ENCODE measurements at regions not wholly inside any gene's neighbourhood (a gene's known extent, or its start where the extent isn't known, plus 50 kb on each side); places are given as distances from the start of the nearest gene placed in this dataset.
"Not testable (repeated sequence)": the region's sequence is repeated elsewhere in the genome, so short reads cannot be mapped to it uniquely, and the experiment has no call there.

DNA sequence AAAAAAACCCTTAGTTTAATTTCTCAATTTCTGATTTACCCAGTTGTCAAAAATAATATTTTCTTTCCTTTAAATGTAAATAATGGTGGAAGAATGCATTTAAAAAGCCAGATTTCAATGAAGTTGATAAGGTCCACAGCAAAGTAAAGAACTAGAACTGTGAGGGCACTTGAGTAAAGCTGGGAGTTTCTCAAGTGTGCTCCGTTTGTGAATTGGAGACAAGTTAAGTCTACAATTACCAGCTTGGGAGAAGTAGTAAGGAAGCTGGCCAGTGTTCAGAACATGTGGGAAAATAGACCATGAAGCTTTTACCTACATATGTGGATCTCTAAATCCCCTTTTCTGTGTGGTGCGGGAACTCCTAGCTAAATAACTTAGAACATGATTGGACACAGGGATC lies 239.4 kb downstream of the OXSM start:
- Mint-ChIP-seq H3K27ac (no peak overlapping the region), H3K4me1 (ENCODE audit: low read depth) (no peaks in the 10 kb centered on the region), H3K27me3 (no peaks in the 10 kb centered on the region), H3K4me3 (no peak overlapping the region), H3K36me3 (ENCODE audit: low read depth) (no peaks in the 10 kb centered on the region), H3K9me3 (no peaks in the 10 kb centered on the region)

DNA sequence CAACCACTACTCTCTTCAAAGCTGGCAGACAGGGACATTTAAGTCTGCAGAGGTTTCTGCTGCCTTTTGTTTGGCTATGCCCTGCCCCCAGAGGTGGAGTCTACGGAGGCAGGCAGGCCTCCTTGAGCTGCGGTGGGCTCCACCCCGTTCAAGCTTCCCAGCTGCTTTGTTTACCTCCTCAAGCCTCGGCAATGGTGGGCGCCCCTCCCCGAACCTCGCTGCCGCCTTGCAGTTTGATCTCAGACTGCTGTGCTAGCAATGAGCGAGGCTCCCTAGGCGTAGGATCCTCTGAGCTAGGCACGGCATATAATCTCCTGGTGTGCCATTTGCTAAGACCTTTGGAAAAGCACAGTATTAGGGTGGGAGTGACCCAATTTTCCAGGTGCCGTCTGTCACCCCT lies 252.2 kb downstream of the OXSM start:
- not testable (repeated sequence) for H3K27me3 Mint-ChIP-seq; H3K4me1 Mint-ChIP-seq (ENCODE audit: low read depth); H3K27ac Mint-ChIP-seq; H3K4me3 Mint-ChIP-seq; H3K36me3 Mint-ChIP-seq (ENCODE audit: low read depth)
- H3K9me3 Mint-ChIP-seq: peaks cover 13% of the 10 kb centered on the region

DNA sequence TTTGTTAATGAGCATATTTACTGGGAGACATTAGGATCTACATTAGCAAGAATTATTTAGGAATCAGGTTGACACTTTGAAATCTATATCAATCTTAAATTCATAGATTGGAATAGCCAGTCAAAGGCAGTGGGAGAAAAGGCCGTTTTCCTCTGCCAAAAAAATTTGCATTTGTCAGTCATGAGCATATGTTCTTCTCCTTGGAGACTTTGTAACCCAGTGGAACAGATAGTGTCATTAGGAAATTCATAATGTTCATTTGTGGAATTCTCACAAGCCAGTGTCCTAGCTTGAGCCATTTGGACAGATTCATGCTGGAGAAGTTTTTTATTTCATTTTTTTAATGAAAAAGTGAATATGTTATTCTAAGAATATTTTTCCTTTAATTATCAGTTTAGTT lies 260.1 kb downstream of the OXSM start:
- H3K4me1 Mint-ChIP-seq (ENCODE audit: low read depth): no peaks in the 10 kb centered on the region
- H3K9me3 Mint-ChIP-seq: no peaks in the 10 kb centered on the region
- no peaks in the 10 kb centered on the region for H3K27me3 Mint-ChIP-seq
- H3K36me3 Mint-ChIP-seq (ENCODE audit: low read depth): no peaks in the 10 kb centered on the region
- no peak overlapping the region for H3K27ac Mint-ChIP-seq
- no peak overlapping the region for H3K4me3 Mint-ChIP-seq

DNA sequence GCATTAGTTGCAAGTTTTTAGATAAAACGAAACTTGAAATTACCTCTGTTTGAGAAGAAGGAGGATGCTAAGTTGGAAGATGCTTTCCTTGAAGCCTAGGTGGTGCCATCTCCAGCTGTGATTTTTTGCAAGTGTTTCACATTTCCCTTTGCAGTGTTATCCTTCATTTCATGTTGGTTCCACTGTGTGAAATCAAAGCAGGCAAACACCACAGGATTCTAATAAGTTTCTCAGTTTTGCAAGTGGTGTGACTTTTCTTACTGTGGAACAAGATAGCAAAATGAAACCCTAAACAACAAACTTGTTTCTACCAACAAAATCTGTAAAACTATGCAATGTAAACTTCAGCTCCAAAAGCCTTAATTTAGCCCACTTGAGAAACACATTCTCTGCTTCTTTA lies 260.9 kb downstream of the OXSM start:
- no peaks in the 10 kb centered on the region for H3K36me3 Mint-ChIP-seq (ENCODE audit: low read depth)

DNA sequence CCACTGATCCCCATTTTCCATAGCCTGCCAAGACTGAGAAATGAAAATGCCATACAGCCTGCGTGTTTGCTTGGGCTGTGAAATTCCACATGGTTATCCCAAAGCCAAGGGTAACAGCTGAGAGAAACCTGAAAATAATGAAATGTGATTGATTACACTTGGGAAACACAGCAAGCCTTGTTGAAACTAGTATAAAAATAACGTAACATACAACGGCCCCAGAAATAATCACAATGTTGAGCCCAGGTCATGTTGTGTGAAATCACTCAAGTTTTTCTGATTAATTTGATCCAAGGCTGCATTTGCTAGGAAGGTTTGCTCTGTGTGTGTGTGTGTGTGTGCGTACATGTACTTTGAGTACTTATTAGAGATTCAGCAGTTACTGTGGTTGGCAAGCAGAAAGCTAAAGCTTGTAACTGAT lies 269.0 kb downstream of the OXSM start:
- no peaks in the 10 kb centered on the region for H3K27me3 Mint-ChIP-seq

More for the DNA sequence above, 260.9 kb downstream of the OXSM start:
- Mint-ChIP-seq H3K4me3 (no peak overlapping the region), H3K9me3 (peaks cover 3% of the 10 kb centered on the region), H3K4me1 (ENCODE audit: low read depth) (no peaks in the 10 kb centered on the region), H3K27me3 (no peaks in the 10 kb centered on the region), H3K27ac (no peak overlapping the region)

DNA sequence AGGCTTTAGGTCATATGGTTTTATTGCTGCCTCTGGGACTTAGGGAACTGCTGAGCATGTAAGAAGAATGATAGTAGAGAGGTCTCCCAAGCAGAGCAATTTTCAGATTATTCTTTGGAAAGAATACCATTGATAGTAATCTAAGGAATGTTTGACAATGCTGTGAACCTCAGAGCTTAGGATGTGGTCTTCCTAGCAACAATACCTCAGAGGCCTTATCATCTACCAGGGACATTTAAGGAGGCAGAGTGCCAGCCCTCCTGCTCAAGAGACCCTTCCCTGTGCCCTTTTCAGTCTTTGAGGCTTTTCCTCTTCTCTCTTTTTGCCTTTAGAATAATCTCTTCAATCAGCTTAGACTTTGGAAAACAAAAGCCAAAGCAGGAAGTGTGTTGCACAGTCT lies 272.1 kb downstream of the OXSM start:
- no peaks in the 10 kb centered on the region for H3K4me1 Mint-ChIP-seq (ENCODE audit: low read depth)
- H3K27me3 Mint-ChIP-seq: no peaks in the 10 kb centered on the region
- H3K36me3 Mint-ChIP-seq (ENCODE audit: low read depth): no peaks in the 10 kb centered on the region
- peaks cover 10% of the 10 kb centered on the region for H3K9me3 Mint-ChIP-seq
- no peak overlapping the region for H3K27ac Mint-ChIP-seq
- no peak overlapping the region for H3K4me3 Mint-ChIP-seq

More for the DNA sequence above, 269.0 kb downstream of the OXSM start:
- H3K27ac Mint-ChIP-seq: no peak overlapping the region
- H3K36me3 Mint-ChIP-seq (ENCODE audit: low read depth): no peaks in the 10 kb centered on the region
- H3K4me3 Mint-ChIP-seq: no peak overlapping the region
- peaks cover 9% of the 10 kb centered on the region for H3K9me3 Mint-ChIP-seq
- no peaks in the 10 kb centered on the region for H3K4me1 Mint-ChIP-seq (ENCODE audit: low read depth)

DNA sequence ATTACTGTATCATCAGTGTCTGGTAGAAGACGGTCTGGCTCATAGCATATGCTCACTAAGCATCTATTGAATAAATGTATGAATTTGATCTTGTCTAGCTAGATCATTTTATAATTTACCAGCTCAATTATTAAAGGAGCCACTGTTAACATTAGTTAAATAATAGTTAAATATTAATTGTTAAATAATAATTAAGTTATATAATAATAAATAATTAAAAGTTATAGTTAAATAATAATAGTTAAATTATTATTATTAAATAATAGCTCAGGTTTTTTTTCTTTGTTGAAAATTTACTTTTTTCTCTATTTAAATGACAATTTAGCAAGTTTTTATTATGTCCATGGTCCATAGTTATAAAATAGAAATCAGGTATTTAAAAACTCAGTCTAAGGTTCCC lies 274.4 kb downstream of the OXSM start:
- Mint-ChIP-seq H3K4me1 (ENCODE audit: low read depth) (no peaks in the 10 kb centered on the region), H3K9me3 (peaks cover 4% of the 10 kb centered on the region), H3K4me3 (no peak overlapping the region), H3K36me3 (ENCODE audit: low read depth) (no peaks in the 10 kb centered on the region), H3K27me3 (no peaks in the 10 kb centered on the region), H3K27ac (no peak overlapping the region)

DNA sequence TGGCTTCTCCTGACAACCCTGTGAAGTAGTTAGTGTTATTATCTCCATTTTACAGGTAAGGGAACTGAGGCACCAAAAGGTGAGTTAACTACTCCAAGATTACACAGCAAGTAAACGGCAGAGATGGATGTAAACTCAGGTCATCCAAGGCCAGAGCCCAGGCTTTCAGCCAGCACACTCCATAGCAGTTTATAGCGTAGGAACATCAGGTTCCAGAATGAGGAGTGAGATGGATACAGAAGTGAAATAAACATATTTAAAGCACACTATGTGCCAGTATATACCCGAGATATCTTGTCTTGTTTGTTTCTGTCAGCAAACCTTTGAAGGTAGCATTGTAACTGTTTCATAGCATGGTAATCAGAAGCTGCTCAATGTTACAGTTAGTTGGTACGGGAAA lies 279.0 kb downstream of the OXSM start:
- Mint-ChIP-seq H3K27me3 (no peaks in the 10 kb centered on the region), H3K36me3 (ENCODE audit: low read depth) (no peaks in the 10 kb centered on the region), H3K27ac (no peak overlapping the region), H3K4me1 (ENCODE audit: low read depth) (no peaks in the 10 kb centered on the region), H3K9me3 (peaks cover 4% of the 10 kb centered on the region), H3K4me3 (no peak overlapping the region)

DNA sequence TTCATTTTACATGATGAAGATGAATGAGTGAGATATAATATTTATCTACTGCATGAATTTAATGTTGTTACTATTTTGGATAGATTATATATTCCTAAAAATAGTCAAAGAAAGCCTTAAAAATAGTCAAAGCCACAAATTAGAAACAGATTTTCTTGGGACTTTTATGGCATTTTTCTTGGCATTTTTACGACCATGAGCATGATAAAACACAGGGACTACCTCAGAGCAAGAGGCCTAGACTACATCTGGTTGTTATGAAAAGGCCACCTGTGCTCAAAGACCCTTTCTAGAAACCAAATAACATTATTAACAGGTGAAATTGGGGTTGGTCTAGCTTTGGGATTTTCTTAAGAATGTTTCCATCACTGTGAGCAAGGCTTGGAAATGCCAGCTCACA lies 281.0 kb downstream of the OXSM start:
- no peaks in the 10 kb centered on the region for H3K27me3 Mint-ChIP-seq
- no peak overlapping the region for H3K27ac Mint-ChIP-seq
- no peaks in the 10 kb centered on the region for H3K9me3 Mint-ChIP-seq
- H3K36me3 Mint-ChIP-seq (ENCODE audit: low read depth): no peaks in the 10 kb centered on the region
- H3K4me1 Mint-ChIP-seq (ENCODE audit: low read depth): no peaks in the 10 kb centered on the region
- no peak overlapping the region for H3K4me3 Mint-ChIP-seq

DNA sequence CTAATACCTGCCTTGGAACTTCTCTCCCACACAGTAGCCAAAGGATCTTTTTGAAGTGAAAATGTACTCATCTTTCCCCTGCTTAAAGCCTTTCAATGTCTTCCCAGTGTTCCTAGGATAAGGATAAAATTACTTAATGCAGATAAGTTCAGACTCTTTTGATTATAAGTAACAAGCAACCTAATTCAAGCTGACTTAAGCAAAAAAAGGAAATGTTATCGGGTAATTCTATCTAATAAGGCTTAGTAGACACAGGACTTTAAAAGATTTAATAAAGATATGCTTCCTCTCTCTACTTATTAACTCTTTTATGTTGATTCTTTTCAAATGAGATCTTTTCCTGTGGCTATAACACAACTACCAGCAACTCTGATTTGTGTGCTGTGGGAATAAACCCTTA lies 284.2 kb downstream of the OXSM start:
- Mint-ChIP-seq H3K4me1 (ENCODE audit: low read depth) (no peaks in the 10 kb centered on the region), H3K36me3 (ENCODE audit: low read depth) (no peaks in the 10 kb centered on the region), H3K9me3 (no peaks in the 10 kb centered on the region), H3K4me3 (no peak overlapping the region), H3K27me3 (peaks cover 4% of the 10 kb centered on the region), H3K27ac (no peak overlapping the region)

DNA sequence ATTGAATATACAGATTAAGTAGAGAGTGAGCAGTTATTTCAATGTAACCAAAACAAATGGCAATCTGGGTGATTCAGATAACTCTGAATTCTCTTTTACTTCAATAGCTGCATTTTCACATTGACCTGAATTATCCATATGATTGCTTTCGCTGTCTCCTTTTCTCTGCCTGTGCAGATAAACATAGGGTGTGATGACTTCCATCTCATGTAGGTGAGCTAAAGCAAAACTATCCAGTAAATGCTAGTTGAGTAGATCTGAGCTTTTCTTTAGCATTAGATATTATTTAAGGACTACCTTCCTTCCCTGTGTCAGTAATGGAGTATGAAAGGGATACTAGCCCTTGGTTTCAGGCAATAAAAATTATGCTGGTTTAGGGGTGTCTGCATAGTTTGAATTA lies 288.6 kb downstream of the OXSM start:
- no peaks in the 10 kb centered on the region for H3K36me3 Mint-ChIP-seq (ENCODE audit: low read depth)
- H3K4me1 Mint-ChIP-seq (ENCODE audit: low read depth): no peaks in the 10 kb centered on the region
- no peak overlapping the region for H3K4me3 Mint-ChIP-seq
- H3K9me3 Mint-ChIP-seq: no peaks in the 10 kb centered on the region
- H3K27me3 Mint-ChIP-seq: peaks cover 4% of the 10 kb centered on the region
- H3K27ac Mint-ChIP-seq: no peak overlapping the region

DNA sequence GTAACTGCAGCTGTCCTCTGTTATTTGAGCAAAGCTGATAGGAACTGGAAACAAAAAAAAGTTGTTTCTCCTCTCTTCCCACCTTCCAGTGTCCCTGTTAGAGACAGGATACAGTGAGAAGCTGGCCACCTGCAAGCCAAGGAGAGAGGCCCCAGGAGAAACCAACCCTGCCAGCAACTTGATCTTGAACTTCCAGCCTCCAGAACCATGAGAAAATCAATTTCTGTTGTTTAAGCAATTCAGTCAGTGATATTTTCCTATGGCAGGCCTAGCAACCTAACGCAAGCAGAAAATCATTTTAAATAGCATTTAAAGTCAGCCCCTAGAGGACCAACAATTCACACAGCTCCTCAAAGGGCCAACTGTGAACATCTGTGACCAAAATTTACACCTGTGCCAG lies 291.3 kb downstream of the OXSM start:
- H3K4me3 Mint-ChIP-seq: no peak overlapping the region
- H3K27ac Mint-ChIP-seq: no peak overlapping the region
- H3K27me3 Mint-ChIP-seq: peaks cover 2% of the 10 kb centered on the region
- H3K36me3 Mint-ChIP-seq (ENCODE audit: low read depth): no peaks in the 10 kb centered on the region
- no peaks in the 10 kb centered on the region for H3K4me1 Mint-ChIP-seq (ENCODE audit: low read depth)
- H3K9me3 Mint-ChIP-seq: no peaks in the 10 kb centered on the region

DNA sequence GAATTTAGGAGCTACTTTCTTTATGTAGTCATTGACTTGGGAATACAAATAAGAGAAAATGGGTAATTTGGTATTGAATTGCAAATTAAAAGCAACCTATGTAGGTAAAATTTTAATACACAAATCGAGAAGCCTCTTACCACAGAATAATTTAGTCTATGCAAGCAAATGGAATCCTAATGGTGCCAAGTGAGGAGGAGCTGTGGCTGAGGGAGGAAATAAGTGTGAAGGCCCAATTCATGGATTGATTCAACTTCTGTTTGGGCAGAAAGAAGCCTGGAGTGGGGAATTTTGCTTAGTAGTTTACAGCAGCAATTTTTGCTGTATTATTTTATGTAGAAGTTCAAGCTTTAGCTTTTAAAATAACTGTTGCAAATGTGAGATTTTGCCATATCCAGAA lies 291.9 kb downstream of the OXSM start:
- no peak overlapping the region for H3K27ac Mint-ChIP-seq
- H3K4me3 Mint-ChIP-seq: no peak overlapping the region
- no peaks in the 10 kb centered on the region for H3K36me3 Mint-ChIP-seq (ENCODE audit: low read depth)
- no peaks in the 10 kb centered on the region for H3K9me3 Mint-ChIP-seq
- no peaks in the 10 kb centered on the region for H3K27me3 Mint-ChIP-seq
- no peaks in the 10 kb centered on the region for H3K4me1 Mint-ChIP-seq (ENCODE audit: low read depth)

DNA sequence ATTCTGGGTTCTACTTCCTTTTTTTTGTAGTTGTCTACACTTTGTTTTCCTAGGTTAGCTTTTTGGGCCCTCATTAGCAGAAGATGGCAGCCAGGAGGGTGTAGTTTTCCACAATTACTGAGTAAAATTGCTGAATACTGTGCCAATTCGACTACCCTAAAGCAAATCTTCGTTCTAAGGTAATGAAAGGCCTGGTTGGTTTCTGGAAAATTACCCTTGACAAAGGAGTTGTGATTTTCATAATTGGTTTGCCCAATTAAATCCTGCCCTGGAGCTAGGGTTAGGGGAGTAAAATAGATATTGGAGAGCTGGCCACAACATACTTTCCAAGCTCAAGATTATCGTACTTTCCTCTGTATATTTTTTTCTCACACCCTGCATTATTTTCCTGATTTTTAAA lies 293.0 kb downstream of the OXSM start:
- Mint-ChIP-seq H3K27ac (no peak overlapping the region), H3K36me3 (ENCODE audit: low read depth) (peaks cover under 1% of the 10 kb centered on the region), H3K4me1 (ENCODE audit: low read depth) (no peaks in the 10 kb centered on the region)

DNA sequence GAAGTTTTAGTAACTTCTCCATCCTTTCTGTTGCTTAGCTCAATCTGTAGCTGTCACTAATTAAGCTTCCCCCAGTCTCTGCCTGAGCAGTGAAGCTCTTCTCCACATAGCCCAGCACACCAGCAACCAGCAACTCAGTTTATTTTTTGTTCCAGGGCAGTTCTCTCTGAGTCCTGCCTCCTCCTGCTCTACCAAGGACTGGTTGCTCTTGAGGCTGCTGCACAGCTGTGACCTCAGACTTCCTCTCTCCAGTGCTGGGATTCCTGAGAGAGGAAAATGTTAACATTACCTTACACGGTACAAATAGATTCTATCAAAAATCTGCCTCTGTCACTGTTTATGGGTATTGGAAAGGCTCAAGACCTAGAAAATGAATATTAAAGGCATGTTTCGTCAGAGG lies 294.7 kb downstream of the OXSM start:
- peaks cover 12% of the 10 kb centered on the region for H3K9me3 Mint-ChIP-seq
- H3K27me3 Mint-ChIP-seq: no peaks in the 10 kb centered on the region
- no peak overlapping the region for H3K4me3 Mint-ChIP-seq
- H3K27ac Mint-ChIP-seq: no peak overlapping the region
- H3K4me1 Mint-ChIP-seq (ENCODE audit: low read depth): no peaks in the 10 kb centered on the region
- H3K36me3 Mint-ChIP-seq (ENCODE audit: low read depth): peaks cover 6% of the 10 kb centered on the region

More for the DNA sequence above, 293.0 kb downstream of the OXSM start:
- Mint-ChIP-seq H3K4me3 (no peak overlapping the region), H3K9me3 (peaks cover under 1% of the 10 kb centered on the region), H3K27me3 (no peaks in the 10 kb centered on the region)

DNA sequence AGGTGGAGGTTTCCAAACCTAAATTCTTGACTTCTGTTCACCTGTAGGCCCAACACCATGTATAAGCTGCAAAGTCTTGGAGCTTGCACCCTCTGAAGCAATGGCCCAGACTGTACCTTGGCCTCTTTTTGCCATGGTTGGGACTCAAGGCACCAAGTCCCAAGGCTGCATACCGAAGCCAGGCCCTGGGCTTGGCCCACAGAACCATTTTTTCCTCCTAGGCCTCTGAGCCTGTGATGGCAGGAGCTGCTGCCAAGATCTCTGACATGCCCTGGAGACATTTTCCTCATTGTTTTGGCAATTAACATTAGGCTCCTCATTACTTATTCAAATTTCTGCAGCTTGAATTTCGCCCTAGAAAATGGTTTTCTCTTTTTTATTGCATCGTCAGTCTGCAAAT lies 297.9 kb downstream of the OXSM start:
- Mint-ChIP-seq H3K4me1 (ENCODE audit: low read depth) (no peaks in the 10 kb centered on the region), H3K36me3 (ENCODE audit: low read depth) (peaks cover 6% of the 10 kb centered on the region), H3K27me3 (no peaks in the 10 kb centered on the region), H3K4me3 (no peak overlapping the region), H3K9me3 (peaks cover 17% of the 10 kb centered on the region), H3K27ac (no peak overlapping the region)

DNA sequence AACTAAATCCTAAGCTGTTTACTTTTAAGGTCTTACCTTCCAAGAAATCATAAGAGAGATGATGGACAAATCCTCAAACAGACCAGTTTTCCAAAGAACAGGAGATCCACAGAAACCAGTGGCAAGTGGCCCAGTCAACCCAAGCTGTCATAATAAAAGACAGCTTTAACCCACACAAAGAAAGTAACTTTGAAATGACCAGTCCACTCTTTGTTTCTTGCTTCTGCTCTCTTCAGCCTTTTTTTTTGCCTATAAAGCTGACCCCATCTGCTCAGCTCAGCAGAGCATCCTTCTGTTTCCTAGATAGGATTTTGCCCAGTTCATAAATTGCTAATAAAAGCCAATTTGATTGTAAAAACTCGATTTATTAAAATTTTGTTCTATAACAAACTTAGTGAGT lies 299.4 kb downstream of the OXSM start:
- peaks cover 6% of the 10 kb centered on the region for H3K36me3 Mint-ChIP-seq (ENCODE audit: low read depth)
- H3K4me3 Mint-ChIP-seq: no peak overlapping the region
- no peaks in the 10 kb centered on the region for H3K4me1 Mint-ChIP-seq (ENCODE audit: low read depth)
- no peak overlapping the region for H3K27ac Mint-ChIP-seq
- peaks cover 17% of the 10 kb centered on the region for H3K9me3 Mint-ChIP-seq
- no peaks in the 10 kb centered on the region for H3K27me3 Mint-ChIP-seq
